GM03348 (cell line): ENCODE measurements at regions not wholly inside any gene's neighbourhood (a gene's known extent, or its start where the extent isn't known, plus 50 kb on each side); places are given as distances from the start of the nearest gene placed in this dataset.
A peak's percentile ranks its signal among the peaks of the same experiment; 100 is the strongest.
"Not testable (repeated sequence)": the region's sequence is repeated elsewhere in the genome, so short reads cannot be mapped to it uniquely, and the experiment has no call there.

Experiments
- DNase-seq: peaks from one replicate; pipeline ENCODE4 v3.0.0; 2012; ENCODE audit warnings: low spot score

DNA sequence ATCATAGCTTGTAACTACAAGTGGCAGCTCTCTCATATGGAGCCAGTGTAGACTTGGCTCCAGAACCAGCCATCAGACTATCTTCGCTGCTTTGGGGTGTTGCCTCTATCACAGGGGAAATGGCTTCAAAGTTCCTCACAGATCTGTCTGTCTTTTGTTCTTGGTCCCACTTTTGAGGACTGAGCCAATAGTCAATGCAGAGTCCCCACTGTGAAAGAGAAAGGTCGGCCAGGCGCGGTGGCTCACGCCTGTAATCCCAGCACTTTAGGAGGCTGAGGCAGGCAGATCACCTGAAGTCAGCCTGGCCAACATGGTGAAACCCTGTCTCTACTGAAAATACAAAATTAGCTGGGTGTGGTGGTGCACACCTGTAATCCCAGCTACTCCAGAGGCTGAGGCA lies 86.9 kb upstream of the FZD7 start:
- DNase-seq: not testable (repeated sequence)

DNA sequence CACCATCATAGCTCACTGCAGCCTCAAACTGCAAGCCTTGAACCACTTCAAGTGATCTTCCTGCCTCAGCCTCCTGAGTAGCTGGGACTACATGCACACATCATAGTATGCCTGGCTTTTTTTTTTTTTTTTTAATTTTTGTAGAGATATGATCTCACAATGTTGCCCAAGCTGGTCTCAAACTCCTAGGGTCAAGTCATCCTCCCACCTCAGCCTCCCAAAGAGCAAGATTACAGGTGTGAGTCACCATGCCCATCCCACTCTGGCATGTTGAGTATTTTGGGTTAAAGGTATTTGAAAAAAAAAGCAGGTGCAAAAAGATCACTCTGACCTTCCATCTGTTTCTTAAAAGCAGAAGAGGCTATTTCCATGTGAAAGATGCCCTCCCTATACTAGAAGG lies 86.4 kb upstream of the FZD7 start:
- DNase-seq: no peak

DNA sequence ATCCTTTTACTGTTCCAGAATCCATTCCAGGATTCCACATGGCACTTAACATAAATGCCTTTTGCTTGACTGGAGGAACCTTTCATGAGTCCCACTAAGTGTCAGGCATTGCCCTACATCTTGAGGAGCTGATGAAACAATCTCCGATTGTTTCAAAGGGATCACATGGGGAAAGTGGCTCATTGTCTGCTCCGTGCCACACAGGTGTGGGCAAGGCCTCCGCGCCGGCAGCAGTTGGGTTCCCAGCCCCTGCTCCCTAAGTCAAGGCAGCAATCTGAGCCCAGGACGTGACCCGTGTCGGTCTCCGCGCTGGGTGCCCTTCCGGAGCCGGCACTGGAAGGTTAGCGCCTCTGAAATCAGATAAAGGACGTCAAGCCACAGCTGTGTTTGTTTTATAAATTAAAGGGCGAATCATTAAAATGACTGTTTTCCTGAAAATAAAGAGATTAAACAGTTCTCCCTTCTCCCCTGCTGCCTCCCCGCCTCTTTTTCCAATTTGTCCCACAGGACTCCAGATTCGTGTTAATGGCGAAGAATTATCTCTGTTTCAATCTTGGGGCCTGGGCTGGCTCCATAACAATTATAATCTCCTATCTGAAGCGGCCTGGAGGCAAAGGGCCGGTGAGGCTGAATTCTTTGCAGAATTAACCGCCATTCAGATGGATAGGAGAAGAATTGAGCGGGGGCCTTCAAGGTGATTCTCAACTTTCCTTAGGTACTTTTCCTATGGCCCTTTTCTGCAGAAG lies 84.3 kb upstream of the FZD7 start:
- no peak for DNase-seq

DNA sequence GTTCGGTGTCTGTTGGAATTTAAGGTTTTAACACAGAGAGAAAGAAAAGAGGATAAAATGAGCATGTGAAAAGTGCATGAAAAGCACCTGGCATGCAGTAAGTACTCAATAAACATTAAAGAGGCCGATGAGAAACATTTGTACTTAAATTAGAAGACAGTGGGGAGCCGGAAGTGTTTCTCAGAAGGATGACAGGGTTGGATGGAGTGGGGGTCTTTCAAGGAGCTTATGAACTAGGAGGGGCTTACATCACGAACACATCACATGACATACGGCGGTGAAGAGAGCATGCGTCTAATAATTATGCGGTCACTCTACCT lies 83.8 kb upstream of the FZD7 start:
- no peak for DNase-seq

DNA sequence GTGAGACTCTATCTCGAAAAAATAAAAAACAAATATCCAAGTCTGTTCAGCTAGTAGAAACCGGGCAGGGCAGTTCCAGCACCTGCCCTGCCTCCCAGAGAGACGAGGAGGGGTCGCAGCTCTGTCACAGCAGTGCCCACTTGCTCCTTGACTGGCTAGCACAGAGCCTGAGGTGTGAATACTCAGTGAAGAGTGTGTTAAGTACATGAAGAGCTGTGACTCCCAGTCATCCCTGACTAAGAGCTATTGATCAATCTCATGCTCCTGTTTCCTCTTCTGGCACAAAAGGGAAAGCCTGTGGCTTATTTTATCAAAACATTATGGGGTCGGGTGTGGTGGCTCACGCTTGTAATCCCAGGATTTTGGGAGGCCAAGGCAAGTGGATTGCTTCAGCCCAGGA lies 83.0 kb upstream of the FZD7 start:
- DNase-seq: peak; percentile 56

DNA sequence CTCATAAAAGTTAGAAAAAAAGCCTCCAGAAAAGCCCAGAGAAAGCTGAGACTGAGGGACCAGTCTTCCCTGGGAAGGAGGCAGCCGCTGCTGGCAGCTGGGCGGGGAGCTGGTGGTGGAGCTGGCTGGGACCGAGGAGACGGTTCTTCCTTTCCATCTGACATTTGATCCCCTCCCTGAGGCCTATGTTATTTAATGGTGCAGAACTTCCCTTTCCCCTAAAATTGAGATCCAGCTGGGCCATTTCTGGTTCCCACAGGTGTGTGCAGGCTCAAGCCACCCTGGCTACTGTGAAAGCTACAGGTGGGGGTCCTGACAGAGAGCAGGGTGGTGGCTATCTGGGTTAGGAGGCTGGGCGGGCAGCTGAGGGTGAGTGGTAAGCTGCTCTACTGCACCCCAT lies 81.5 kb upstream of the FZD7 start:
- no peak for DNase-seq

DNA sequence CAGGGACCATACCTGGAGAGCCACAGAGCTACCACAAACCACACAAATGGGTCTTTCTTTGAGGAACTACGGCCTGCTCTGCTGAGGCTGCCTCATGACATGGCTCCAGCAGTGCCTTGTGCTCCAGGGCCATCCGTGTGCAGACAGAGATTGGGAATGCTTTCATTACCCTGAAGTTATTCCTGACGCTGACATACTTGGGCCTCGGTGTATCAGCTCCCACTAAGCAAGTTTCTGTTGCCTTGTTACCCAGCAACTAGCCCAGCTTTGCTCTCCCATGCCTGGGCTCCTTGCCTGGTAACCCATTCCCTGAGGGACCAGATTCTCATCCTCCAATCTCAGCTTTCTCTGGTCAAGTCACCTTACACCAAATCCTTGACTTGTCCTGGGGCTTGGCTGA lies 80.3 kb upstream of the FZD7 start:
- DNase-seq: no peak

DNA sequence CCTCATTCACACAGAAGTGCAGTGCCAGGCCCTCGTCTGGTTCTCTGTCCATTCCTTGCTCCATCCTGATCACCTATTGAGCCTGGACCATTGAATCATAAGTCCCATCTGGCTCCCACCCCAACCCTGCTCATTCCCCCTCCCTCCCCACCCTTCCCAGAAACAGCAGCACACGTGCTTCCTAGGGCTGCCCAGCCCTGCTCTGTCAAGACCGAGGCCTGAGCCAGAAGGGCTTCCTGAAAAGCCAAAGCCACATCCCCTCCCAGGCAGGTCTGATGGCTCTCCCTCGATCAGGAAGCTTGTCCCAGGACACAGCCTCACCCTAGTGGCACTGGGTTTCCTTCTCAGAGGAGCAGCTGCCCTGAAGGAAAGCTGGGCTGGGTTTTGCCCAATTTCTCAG lies 79.8 kb upstream of the FZD7 start:
- DNase-seq: no peak

DNA sequence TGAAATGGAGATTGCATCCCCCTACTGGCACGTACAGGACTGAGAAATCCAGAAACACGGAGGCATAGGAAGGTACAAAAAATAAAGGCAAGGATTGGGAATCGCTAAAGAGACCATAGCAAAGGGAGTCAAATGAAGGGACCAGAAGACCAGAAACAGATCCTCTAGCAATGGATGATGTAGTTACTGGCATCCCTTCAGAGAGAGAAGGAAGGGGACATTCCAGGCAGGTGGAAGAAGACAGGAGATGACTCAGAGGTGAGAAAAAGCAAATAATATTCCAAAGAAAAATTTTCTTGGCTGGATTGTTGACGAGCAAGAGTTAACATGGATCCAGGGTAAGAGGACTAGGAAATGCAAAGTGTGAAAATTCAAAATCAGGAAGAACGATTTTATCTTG lies 78.4 kb upstream of the FZD7 start:
- no peak for DNase-seq

DNA sequence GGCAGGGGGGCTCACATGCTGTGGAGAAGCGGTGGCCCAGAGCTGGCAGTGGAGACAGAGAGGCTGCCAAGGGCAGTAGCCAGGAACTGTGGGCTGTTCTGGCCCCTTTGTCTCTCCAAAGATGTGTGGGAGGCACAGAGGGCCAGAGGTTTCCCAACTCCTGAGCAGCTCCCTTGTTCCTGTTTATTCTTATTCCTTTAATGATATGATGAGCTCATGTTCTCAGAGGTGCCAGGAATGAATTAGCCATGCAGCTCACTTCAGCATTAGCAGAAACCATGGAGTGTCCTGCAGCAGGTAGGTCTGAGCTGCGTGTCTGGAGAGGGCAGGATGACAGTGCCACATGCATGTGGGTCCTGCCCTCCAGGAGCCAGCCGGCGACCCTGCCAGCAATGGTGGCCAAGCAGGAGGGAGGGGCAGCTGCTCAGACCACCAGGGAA lies 77.9 kb upstream of the FZD7 start:
- DNase-seq: peak; percentile 46

DNA sequence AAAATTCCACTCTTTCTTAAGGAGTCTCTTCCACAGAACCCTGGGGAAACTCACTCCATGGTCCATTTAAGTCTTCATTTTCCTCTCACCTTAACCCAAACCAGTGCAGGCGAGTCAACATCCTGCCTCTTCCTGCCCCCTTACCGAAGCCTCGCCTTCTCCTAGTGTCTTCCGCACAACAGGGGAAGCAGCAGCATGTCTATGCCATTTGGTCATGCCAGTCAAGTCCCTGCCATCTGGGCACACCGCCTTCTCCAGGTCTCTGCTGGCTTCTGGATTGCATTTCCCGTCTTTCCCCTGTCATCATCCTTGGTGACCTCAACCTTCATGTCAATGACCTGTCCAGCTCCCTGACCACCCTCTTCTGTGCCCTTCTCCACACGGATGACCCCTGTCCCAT lies 77.3 kb upstream of the FZD7 start:
- no peak for DNase-seq

DNA sequence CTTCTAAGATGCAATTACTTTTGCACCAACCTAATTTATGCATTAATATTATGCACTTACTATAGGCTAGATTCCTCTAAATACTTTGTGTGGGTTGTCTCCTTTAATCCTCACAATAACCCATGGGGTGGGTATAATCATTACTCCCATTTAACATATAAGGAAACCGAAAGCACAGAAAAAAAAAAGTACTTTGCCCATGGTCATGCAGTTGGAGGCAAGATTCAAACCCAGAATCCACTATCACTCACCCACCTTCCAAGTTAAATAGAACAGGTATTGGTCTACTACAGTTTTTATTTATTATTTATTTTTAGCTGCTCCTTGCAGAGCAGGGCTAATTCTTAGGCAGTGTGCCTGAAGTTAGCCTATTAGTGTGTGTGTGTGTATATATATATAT lies 76.6 kb upstream of the FZD7 start:
- no peak for DNase-seq

DNA sequence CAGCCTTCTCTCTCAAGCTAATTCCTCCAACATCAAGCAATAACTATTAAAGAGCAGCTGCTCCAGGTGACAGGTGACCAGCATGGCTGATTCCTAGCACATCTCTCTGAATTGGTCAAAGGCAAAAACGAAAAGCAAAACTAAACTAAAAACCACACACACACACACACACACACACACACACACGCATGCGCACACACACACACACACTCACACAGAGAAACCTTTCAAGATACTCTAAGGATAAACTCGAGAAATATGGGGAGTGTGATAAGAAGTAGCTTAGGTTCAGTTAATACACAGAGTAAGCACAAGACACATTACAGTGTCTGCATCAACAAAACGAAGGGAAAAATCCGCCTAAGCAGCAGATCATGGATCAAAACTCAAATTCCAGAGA lies 74.5 kb upstream of the FZD7 start:
- DNase-seq: no peak

DNA sequence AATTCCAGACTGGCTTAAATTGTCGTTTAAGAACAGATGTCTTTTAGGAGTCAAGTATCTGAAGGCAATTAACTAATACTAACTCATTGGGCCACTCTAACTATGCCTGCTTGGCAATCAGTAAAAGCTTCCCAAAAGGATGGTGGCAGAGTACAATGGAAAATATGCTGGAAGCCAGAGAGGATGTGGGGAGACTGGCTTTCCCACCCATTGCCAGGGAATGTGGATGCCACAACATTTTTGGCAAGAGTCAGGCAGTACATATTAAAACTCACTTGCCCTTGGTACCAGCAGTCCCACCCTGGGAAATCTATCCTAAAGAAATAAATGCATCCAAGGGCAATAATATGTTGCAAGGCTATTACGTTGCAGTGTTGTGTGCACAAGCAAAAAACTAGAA lies 74.0 kb upstream of the FZD7 start:
- peak; percentile 44 for DNase-seq

DNA sequence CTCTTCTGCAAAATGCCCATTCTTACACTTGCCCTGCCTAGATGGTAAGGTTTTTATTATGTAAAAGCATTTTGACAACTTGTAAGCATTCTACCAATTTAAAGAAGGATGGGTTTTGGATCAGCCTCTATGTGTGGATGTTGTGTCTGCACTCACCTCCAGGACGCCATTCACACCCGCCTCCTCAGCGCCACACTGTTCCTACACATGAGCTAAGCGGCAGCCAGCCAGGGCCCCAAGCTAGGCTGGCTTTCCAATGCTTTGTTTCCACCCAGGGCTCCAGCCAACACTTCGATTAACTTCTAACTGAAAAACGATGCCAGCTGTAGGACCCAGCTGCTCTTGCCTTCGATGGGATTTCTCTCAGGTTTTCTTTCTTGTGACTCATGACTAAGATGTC lies 73.3 kb upstream of the FZD7 start:
- no peak for DNase-seq

DNA sequence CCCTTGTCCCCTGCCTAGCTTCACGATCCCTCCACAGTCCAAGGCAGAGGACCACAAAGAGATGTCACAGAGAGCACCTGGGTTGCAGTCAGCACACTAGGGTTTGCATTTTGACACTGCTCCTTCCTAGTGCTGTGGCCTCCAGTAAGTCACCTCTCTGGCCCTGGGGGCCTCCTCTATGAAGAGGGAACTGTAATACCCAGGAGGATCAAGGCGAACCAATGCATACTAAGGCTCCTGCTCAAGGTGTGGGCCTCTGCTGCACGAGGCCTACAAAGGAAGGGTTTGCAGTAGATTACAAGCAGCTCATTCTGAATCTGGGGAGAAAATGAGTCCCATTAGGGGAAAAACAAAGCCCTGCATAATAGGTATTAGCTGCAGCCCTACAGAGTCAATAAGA lies 72.3 kb upstream of the FZD7 start:
- DNase-seq: no peak

DNA sequence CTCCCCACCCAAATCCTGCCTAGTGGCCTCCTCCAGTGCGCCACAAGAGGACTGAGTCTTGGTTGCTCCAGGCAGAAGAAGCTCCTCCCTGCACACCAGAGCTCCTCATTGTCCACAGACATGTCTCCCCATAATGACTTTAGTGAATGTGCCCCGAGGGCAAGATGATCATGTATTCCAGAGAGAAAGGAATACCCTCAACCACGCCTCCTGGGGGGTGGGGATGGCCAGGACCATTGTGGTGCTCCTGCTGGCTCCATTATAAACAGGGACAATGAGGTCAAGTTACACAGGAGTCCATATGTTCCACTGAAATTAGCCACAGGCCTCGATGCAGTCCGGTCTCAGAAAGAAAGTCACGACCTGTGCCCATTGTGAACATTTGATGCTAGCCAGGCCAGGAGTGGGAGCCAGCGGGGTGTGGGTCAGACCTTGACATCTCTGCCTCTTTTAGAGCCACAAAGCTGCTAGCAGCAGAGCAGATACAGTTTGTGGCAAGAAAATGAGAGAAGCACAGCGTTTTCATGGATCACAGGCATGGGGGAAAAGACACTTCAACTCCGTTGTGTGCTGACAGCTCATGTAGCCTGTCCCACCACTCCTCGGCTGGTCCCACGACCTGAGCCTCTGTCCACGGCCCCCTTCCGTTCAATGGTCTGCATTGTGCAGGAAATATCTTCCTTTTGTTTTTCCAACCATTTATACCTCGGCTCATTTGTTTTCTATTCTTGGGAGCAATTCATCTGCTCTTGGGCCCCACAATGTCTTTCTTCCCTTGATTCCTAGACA lies 70.7 kb upstream of the FZD7 start:
- DNase-seq: no peak

DNA sequence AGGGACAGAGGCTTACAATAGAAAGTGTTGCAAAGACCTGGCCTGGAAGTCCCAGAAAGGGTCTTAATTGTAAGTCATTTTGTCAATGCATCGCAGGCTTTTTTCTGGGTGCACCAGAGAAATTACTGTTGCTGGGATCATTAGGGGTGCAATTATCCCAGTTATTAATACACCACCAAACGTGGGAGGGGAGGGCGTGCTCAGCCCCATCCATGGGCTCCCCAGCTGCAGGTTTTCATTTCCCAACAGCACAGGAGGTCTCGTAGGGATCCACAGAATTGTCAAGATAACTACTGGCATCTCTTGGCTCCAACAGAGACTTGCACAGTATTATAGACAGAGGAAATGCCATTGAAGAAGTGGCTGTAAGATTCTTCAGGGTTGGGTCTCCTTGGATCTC lies 69.6 kb upstream of the FZD7 start:
- DNase-seq: no peak

DNA sequence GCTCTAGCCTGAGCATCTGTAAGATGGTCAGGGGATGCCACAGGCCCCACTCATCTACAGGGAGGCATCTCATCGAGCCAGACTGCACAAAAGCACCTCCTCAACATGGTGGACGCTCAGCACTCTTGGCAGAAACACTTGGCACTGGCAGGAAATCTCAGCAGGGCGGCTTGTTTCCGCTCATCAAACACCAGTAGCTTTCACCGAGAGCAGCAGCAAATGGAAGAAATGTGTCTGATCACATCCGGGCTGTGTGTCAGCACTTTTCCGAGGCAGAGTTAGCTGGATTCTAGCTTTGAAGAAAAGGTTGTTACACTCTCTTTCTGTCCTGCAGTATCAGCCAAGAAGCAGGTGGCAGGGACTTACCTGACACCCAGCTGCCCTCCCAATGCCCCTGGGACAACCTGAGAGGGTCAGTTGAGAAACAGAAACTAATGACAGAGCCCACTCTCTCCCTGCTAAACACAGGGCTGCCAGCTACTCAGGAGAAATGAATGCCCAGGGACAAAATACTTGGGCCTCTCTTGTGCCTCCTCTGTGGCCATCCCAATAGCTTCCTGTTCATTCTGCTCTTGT lies 68.9 kb upstream of the FZD7 start:
- DNase-seq: no peak

DNA sequence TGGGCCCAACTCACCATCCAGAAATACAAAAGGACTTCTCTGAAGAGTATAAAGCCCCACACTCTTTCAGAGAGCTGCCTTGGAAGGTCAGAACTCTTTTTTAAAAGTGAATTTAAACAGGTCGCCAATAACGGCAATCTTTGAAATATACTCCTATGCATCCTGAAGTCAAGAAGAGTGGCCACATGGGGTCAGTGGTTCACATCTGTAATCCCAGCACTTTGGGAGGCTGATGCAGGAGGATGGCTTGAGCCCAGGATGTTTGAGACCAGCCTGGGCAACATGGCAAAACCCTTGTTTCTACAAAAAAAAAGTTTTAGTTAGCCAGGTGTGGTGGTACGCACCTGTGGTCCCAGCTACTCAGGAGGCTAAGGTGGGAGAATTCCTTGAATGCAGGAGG lies 68.1 kb upstream of the FZD7 start:
- DNase-seq: no peak

DNA sequence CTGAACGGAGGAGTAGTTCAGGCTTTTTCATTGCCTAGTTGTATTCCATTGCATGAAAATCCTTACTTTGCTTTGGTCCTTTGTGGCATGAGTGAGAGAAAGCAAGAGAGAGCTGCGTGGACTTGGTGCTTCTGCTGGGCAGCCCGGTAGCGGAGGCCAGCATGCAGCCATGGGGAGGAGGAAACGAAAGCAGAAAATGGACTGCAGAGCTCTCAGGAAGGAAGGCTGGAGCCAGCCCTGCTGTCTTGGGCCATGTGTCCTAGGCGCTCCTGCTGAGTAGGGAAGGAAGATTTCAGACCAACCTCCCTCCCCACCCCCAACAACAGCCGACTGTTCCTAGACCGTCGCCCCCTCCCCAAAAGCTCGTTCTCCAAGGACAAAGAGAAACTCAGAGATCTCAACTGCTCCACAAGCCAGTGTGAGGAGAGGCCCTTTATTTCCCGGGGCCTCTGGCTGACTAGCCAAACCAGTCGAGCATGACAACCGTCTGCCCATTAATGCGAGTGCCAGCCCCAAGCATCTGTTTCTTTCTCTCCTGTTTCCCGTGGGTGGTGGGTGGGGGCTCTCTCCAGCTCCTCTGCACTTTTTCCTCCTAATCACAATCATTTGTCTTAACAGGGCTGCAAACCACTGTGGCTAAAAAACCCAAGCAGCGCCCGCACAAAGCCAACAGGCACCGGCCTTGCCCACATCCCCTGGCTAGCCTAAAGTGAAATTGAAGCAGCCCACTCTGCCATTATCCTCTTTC lies 66.8 kb upstream of the FZD7 start:
- no peak for DNase-seq

DNA sequence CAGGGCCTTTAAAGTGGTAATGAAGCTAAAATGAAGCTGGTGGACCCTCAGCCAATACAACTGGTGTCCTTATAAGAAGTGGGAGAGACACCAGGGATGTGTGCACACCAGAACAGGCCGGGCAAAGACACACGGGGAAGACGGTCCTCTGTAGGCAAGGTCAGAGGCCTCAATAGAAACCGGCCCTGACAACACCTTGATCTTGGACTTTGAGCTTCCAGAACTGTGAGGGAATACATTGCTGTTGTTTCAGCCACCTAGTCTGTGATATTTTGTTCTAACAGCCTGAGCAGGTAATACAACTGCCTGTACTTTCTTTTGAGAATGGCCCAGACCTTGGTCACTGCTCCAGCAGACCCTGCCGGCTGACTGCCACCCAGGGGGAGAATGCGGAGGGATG lies 65.6 kb upstream of the FZD7 start:
- no peak for DNase-seq

DNA sequence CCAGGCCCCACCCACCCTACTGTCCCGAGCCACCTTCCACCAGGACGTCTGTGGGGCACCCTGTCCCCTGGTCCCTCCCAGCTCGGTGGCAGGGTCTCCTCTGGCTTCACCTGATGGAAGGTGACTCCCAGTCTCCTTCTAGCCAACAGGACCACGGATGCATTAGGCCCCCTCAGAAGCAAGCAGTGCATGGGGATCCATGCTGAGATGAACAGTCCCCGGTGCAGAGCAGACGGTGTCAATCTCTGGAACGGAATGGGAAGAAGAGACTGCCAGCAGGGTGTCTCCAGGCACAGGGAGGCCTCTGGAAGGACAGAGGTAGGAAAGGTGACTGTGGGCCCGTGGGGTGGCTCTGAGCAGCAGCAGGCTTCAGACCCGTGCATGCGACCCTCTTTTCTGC lies 65.2 kb upstream of the FZD7 start:
- DNase-seq: no peak
